ENCODE measurements at regions not wholly inside any gene's neighbourhood (a gene's known extent, or its start where the extent isn't known, plus 50 kb on each side); places are given as distances from the start of the nearest gene placed in this dataset.

GRCh38 chr1:56289260-56289659 is 290.1 kb downstream of the PLPP3 start:
- no peak overlapping the region for H3K4me3 ChIP-seq (ENCODE audit: insufficient read length, low read depth)
- no peaks in the 10 kb centered on the region for H3K36me3 ChIP-seq (ENCODE audit: insufficient read depth, insufficient read length, low read length)
- no peak for TF ChIP-seq SUZ12 (IDR thresholded peaks at IDR 0.05; ENCODE audit: extremely low read depth, insufficient read depth, insufficient read length)
- TF ChIP-seq YY1 (IDR thresholded peaks at IDR 0.05; ENCODE audit: insufficient read depth, insufficient read length), result no peak
- no peak for TF ChIP-seq ZNF274 (IDR thresholded peaks at IDR 0.05; ENCODE audit: low read depth, low read length)
- no peak overlapping the region for H3K9ac ChIP-seq (ENCODE audit: insufficient read length, low read depth)
- H3K27me3 ChIP-seq (ENCODE audit: insufficient read depth, insufficient read length), result no peaks in the 10 kb centered on the region
- peaks cover 5% of the 10 kb centered on the region for H3K4me1 ChIP-seq (ENCODE audit: insufficient read depth, insufficient read length)
- H3K9me3 ChIP-seq (ENCODE audit: insufficient read depth, low read length), result no peaks in the 10 kb centered on the region
- no peak for DNase-seq (ENCODE audit: low read depth, low spot score)

- no peaks in the 10 kb centered on the region for H3K9me3 ChIP-seq (ENCODE audit: insufficient read depth, low read length)
- no peak overlapping the region for H3K9ac ChIP-seq (ENCODE audit: insufficient read length, low read depth)
- H3K4me1 ChIP-seq (ENCODE audit: insufficient read depth, insufficient read length), result peaks cover 5% of the 10 kb centered on the region
- no peaks in the 10 kb centered on the region for H3K27me3 ChIP-seq (ENCODE audit: insufficient read depth, insufficient read length)
- no peak overlapping the region for H3K4me3 ChIP-seq (ENCODE audit: insufficient read length, low read depth)
- no peak for DNase-seq (ENCODE audit: low read depth, low spot score)
- no peaks in the 10 kb centered on the region for H3K36me3 ChIP-seq (ENCODE audit: insufficient read depth, insufficient read length, low read length)
- TF ChIP-seq YY1 (IDR thresholded peaks at IDR 0.05; ENCODE audit: insufficient read depth, insufficient read length), result no peak
- TF ChIP-seq SUZ12 (IDR thresholded peaks at IDR 0.05; ENCODE audit: extremely low read depth, insufficient read depth, insufficient read length), result no peak
- TF ChIP-seq ZNF274 (IDR thresholded peaks at IDR 0.05; ENCODE audit: low read depth, low read length), result no peak
Observed at GRCh38 chr1:56287721-56288120, 291.6 kb downstream of the PLPP3 start.

GRCh38 chr1:56286956-56287355 is 292.4 kb downstream of the PLPP3 start:
- Histone ChIP-seq H3K4me3 (ENCODE audit: insufficient read length, low read depth) (no peak overlapping the region), H3K9me3 (ENCODE audit: insufficient read depth, low read length) (no peaks in the 10 kb centered on the region), H3K9ac (ENCODE audit: insufficient read length, low read depth) (no peak overlapping the region), H3K4me1 (ENCODE audit: insufficient read depth, insufficient read length) (peaks cover 4% of the 10 kb centered on the region), H3K27me3 (ENCODE audit: insufficient read depth, insufficient read length) (no peaks in the 10 kb centered on the region), H3K36me3 (ENCODE audit: insufficient read depth, insufficient read length, low read length) (no peaks in the 10 kb centered on the region)
- no peak for DNase-seq (ENCODE audit: low read depth, low spot score)
- TF ChIP-seq SUZ12 (IDR thresholded peaks at IDR 0.05; ENCODE audit: extremely low read depth, insufficient read depth, insufficient read length), result no peak
- no peak for TF ChIP-seq YY1 (IDR thresholded peaks at IDR 0.05; ENCODE audit: insufficient read depth, insufficient read length)
- TF ChIP-seq ZNF274 (IDR thresholded peaks at IDR 0.05; ENCODE audit: low read depth, low read length), result no peak

GRCh38 chr1:56286506-56286905 is 292.9 kb downstream of the PLPP3 start:
- H3K27me3 ChIP-seq (ENCODE audit: insufficient read depth, insufficient read length), result no peaks in the 10 kb centered on the region
- peaks cover 2% of the 10 kb centered on the region for H3K4me1 ChIP-seq (ENCODE audit: insufficient read depth, insufficient read length)
- H3K9me3 ChIP-seq (ENCODE audit: insufficient read depth, low read length), result no peaks in the 10 kb centered on the region
- no peak for TF ChIP-seq SUZ12 (IDR thresholded peaks at IDR 0.05; ENCODE audit: extremely low read depth, insufficient read depth, insufficient read length)
- TF ChIP-seq YY1 (IDR thresholded peaks at IDR 0.05; ENCODE audit: insufficient read depth, insufficient read length), result no peak
- TF ChIP-seq ZNF274 (IDR thresholded peaks at IDR 0.05; ENCODE audit: low read depth, low read length), result no peak
- H3K4me3 ChIP-seq (ENCODE audit: insufficient read length, low read depth), result no peak overlapping the region
- H3K9ac ChIP-seq (ENCODE audit: insufficient read length, low read depth), result no peak overlapping the region
- no peaks in the 10 kb centered on the region for H3K36me3 ChIP-seq (ENCODE audit: insufficient read depth, insufficient read length, low read length)
- DNase-seq (ENCODE audit: low read depth, low spot score), result no peak

GRCh38 chr1:56285554-56286402 is 293.6 kb downstream of the PLPP3 start:
- H3K4me1 ChIP-seq (ENCODE audit: insufficient read depth, insufficient read length), result no peaks in the 10 kb centered on the region
- H3K9me3 ChIP-seq (ENCODE audit: insufficient read depth, low read length), result no peaks in the 10 kb centered on the region
- DNase-seq (ENCODE audit: low read depth, low spot score), result no peak
- H3K9ac ChIP-seq (ENCODE audit: insufficient read length, low read depth), result no peak overlapping the region
- H3K27me3 ChIP-seq (ENCODE audit: insufficient read depth, insufficient read length), result no peaks in the 10 kb centered on the region
- H3K36me3 ChIP-seq (ENCODE audit: insufficient read depth, insufficient read length, low read length), result no peaks in the 10 kb centered on the region
- no peak overlapping the region for H3K4me3 ChIP-seq (ENCODE audit: insufficient read length, low read depth)
- no peak for TF ChIP-seq ZNF274 (IDR thresholded peaks at IDR 0.05; ENCODE audit: low read depth, low read length)

- Histone ChIP-seq H3K27me3 (ENCODE audit: insufficient read depth, insufficient read length) (no peaks in the 10 kb centered on the region), H3K4me3 (ENCODE audit: insufficient read length, low read depth) (no peak overlapping the region), H3K9me3 (ENCODE audit: insufficient read depth, low read length) (no peaks in the 10 kb centered on the region), H3K9ac (ENCODE audit: insufficient read length, low read depth) (no peak overlapping the region), H3K36me3 (ENCODE audit: insufficient read depth, insufficient read length, low read length) (no peaks in the 10 kb centered on the region), H3K4me1 (ENCODE audit: insufficient read depth, insufficient read length) (no peaks in the 10 kb centered on the region)
- no peak for DNase-seq (ENCODE audit: low read depth, low spot score)
- TF ChIP-seq YY1 (IDR thresholded peaks at IDR 0.05; ENCODE audit: insufficient read depth, insufficient read length) (no peak), SUZ12 (IDR thresholded peaks at IDR 0.05; ENCODE audit: extremely low read depth, insufficient read depth, insufficient read length) (no peak), ZNF274 (IDR thresholded peaks at IDR 0.05; ENCODE audit: low read depth, low read length) (no peak)
Observed at GRCh38 chr1:56284928-56285327, 294.4 kb downstream of the PLPP3 start.

GRCh38 chr1:56278061-56278460 is 301.3 kb downstream of the PLPP3 start:
- Histone ChIP-seq H3K27me3 (ENCODE audit: insufficient read depth, insufficient read length) (no peaks in the 10 kb centered on the region), H3K36me3 (ENCODE audit: insufficient read depth, insufficient read length, low read length) (no peaks in the 10 kb centered on the region), H3K9me3 (ENCODE audit: insufficient read depth, low read length) (no peaks in the 10 kb centered on the region), H3K4me1 (ENCODE audit: insufficient read depth, insufficient read length) (no peaks in the 10 kb centered on the region), H3K9ac (ENCODE audit: insufficient read length, low read depth) (no peak overlapping the region), H3K4me3 (ENCODE audit: insufficient read length, low read depth) (no peak overlapping the region)
- TF ChIP-seq YY1 (IDR thresholded peaks at IDR 0.05; ENCODE audit: insufficient read depth, insufficient read length) (no peak), SUZ12 (IDR thresholded peaks at IDR 0.05; ENCODE audit: extremely low read depth, insufficient read depth, insufficient read length) (no peak), ZNF274 (IDR thresholded peaks at IDR 0.05; ENCODE audit: low read depth, low read length) (no peak)
- no peak for DNase-seq (ENCODE audit: low read depth, low spot score)

All from NT2/D1 (cell line).